ENCODE measurements at regions not wholly inside any gene's neighbourhood (a gene's known extent, or its start where the extent isn't known, plus 50 kb on each side); places are given as distances from the start of the nearest gene placed in this dataset.

DNA sequence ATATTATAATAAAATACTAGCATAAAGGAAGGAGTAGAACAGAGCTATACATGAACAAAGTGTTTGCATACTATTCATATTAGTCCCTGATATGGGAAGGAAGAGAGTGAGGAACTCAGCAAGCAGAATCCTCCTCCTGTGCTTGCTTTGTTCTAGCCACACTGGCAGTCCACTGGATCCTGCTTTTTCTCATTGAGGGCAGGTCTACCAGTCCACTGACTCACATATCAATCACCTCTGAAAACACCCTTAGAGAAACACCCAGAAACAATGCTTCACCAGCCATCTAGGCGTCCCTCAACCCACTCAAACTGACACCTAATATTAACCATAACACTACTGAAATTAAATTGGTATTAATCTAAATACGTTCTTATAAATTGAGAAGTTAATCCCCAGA, 1861.7 kb upstream of the SEL1L start:
- no peak for DNase-seq

GRCh38 chr14:83416476-83416875, 1882.8 kb upstream of the SEL1L start:
- no peak for DNase-seq

DNA sequence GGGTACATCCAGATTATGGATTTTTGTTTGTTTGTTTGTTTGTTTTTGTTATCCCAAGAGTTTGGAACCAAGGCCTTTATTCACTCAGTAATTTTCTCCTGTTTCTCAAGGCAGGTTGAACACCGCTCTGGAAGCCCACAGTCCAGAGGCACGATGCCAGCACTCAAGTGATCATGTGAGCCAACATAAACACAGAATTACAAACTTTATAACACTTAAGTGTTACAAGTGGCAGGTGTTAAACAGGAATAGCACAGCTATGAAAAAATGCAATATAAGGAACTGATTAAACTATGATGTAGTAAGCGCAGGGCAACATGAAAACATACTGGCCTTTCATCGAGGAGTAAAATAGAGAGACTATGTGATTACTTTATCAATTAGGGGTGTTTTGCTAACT, 1885.8 kb upstream of the SEL1L start:
- no peak for DNase-seq

DNA sequence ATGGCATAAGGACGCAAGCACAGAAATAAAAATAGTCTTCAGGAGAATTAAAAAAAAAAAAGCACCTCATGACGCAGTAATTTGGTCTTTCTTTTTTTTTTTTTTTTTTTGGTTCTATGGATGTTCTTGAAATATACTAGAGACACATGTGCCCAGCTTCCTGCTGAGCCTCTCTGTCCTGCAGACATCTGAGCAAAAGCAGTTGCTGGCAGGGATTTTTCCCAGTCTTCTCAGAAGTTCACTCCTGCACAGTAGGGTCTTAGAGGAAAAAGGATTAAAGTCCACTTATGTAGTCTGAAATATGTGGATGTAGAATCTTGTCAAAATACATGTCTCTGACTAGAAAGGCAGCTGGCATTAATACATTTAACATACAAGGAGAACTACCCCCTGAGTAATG, 1888.1 kb upstream of the SEL1L start:
- DNase-seq = no peak

GRCh38 chr14:83425138-83425537, 1891.5 kb upstream of the SEL1L start:
- DNase-seq = no peak

GRCh38 chr14:83425706-83426105, 1892.1 kb upstream of the SEL1L start:
- DNase-seq = no peak

GRCh38 chr14:83433618-83434017, 1900.0 kb upstream of the SEL1L start:
- no peak for DNase-seq

DNA sequence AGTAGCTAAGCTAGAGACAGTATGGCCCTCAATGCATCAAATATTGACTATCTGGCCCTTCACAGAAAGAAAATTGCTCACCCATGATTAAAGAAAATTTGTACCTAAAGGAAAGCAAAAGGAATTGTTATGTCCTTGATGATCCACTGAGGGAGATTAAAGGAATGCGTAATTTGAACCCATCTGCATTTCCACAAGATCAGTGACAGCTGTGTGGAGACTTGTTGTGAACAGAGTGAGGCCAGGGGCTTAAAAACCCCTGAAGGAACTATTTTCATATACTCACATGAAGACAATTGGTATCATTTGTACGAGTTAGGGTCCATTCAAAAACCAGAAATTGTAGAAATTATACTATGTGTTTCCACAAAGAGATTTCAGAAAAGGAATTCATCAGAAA, 1908.1 kb upstream of the SEL1L start:
- DNase-seq = no peak

DNA sequence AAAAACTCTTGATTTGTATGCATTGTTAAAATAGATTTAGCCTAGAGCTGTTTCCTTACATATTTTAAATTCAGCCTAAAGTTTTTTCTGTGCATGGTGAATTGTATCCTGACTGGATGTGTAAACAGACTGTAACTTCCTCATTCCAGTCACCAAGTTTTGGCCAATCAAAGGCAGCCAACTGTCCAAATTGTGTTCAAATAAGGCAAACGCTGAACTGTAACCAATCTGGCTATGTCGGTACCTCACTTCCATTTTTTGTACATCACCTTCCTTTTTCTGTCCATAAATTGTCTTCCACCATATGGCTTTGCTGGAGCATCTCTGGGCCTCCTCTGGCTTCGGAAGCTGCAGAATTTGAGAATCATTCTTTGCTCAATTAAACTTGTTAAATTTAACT, 1921.9 kb upstream of the SEL1L start:
- DNase-seq = no peak

GRCh38 chr14:83461521-83461920, 1927.9 kb upstream of the SEL1L start:
- no peak for DNase-seq

- DNase-seq = no peak
Observed at GRCh38 chr14:83462759-83463158, 1929.1 kb upstream of the SEL1L start.

DNA sequence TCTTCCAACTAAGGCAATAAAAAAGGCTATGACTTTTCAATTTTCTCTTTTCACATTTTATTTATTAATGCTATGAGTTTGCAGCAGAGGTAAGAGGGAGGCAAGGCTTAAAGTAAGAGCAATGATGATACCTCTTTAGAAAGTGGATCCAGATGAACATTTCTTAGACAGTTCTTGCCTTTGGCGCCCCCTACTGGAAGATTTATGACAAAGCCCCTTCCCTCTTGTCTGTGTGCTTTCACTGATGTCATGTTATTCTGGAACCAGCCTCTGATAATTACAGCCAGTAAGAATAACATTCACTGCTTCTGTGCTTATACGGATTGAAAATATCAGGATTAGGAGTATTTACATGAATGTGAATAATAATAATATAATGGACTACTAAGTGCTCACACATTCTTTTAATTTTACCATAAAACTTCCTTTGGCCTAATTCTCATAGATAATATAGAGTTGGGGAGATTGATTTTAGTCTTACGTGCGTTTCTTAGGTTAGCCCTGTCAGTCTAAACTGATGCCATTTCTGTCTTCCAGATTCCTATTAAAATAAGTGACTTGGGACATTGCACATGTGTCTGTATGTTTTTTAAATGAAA, 1929.9 kb upstream of the SEL1L start:
- DNase-seq = no peak

DNA sequence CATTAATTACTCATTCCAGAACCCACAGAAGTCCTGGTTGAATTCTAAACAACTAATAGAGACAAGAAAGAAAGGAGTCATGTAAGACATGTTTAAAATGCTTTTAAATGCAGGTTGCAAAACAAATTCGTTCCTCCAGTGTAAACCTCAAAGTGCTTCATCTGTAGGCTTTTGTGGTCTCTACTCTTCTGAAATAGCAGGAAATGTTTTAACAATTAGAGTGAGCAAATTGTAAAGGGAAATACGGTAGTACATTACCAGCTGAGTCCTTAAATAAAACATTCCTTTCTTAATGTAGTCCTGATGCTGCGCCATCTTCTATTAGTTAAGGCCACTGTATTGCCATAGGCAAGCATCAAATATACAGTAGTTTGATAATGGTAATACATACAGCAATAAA, 1934.2 kb upstream of the SEL1L start:
- no peak for DNase-seq

DNA sequence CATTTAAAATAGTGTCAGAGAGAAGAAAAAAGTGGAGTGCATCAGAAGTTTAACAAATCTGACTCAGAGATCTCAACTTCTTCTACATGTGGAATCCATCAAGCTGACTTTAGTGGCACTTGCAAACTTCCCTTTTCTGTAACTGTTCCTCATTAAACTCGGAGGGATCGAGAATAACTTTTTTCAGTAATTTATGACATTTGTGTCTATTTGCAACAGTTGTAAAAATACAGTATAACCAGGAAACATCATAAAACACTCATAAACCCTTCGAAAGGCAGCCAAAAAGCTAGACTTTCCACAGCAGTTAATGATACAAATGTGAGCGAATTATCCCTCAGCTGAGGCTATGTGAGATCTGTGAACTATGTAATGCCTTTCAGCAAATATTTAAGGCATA, 1936.8 kb upstream of the SEL1L start:
- no peak for DNase-seq

GRCh38 chr14:83470959-83471695, 1937.5 kb upstream of the SEL1L start:
- no peak for DNase-seq

DNA sequence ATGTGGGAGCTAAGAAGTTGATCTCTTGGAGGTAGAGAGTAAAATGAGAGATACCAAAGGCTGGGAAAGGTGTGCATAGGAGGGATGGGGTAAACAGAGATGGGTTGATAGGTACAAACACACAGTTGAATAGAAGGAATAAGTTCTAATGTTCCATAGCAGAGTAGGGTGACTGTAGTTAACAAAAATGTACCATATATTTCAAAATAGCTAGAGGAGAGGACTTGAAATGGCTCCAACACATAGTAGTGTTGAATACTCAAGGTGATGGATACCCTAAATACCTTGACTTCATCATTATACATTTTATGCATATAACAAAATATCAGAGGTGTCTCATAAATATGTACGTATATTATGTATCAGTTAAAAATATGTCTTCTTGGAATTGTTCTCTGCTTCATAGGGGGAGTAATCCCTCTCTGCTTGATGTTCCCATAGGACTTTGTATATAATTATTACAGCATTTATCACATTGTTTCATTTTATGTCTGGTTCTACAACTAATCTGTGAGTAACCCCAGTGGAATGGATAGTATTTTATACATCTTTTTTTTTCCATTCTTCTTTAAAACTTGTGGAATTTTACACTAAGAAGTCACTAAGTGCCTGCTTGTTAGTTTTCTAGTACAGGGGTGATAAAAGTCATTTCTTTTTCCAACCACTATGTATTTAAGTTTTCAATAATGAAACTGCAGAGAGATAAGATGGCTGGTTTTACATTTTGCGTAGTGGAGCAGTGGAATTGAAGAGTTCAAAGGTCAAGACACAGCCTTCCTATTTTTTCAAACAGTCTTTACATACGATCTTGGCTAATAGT, 1940.0 kb upstream of the SEL1L start:
- DNase-seq = no peak

GRCh38 chr14:83478741-83479140, 1945.1 kb upstream of the SEL1L start:
- DNase-seq = no peak

DNA sequence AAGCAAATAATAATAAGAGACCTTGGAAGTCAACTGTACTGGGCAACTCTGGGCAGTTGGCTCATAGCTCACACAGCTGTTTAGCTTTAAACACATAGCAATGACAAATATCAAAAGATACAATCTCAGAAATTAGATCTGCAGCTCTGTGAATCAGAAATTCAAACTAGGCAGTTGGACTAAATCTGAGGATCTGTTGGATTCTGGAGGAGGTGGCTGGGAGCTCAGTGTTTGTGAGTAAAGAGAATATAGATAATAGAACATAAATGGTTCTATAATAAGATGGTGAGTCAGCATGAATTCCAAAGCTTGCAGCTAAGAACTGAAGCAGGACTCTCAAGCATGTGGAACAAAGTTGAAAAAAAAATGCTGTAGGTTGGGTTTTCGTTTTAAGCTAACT, 1949.4 kb upstream of the SEL1L start:
- DNase-seq = no peak

GRCh38 chr14:83485591-83485990, 1951.9 kb upstream of the SEL1L start:
- no peak for DNase-seq

DNA sequence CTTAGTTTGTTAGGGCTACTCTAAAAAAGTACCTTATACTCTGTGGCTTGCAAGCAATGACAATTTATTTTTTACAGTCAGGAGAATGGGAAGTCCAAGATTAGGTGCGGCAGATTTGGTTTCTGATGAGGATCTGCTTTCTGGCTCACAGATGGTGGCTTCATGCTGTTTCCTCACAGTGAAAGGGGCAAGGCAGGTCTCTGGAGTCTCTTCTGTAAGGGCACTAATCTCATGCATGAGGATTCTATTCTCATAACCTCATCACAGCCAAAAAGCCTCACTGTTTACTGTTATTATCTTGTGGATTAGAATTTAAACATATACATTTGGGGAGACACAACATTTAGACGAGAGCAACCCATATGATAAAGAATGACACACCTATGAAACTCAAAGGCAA, 1957.4 kb upstream of the SEL1L start:
- DNase-seq = no peak

DNA sequence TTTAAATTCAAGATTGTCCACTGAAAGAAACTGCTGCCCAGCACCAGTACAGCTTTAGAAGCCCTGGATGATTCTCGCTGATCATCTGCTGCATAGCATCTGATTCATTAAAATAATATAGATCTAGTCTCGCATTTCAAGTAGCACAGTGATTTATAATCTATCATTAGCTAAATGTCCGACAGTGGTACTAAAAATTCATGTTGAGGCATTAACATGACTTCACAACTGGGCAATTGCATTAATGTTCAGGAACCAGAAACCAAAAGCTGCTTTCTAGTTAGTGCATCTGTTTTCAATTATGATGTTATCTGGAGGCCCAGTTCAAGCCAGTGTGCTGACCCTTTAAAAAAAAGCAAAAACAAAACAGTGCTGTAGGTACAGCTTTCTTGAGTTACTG, 1987.2 kb upstream of the SEL1L start:
- DNase-seq = no peak

DNA sequence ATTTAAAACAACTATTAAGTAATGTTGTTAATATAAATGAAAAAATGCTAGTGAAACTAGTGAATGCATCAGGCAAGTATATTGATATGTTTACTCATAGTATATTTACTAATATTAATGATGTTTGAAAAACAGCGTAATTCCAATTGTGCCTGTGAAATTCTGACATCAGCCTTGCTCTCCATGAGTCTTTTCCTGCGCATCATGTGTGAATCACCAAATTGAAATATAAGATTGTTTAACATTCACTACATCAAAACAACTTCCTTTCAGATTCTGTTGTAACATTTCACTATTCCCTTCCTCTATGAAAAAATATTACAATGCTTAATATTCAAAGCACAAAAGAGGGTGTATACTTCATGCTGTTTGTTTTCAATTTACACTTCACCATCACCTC, 1995.9 kb upstream of the SEL1L start:
- no peak for DNase-seq

DNA sequence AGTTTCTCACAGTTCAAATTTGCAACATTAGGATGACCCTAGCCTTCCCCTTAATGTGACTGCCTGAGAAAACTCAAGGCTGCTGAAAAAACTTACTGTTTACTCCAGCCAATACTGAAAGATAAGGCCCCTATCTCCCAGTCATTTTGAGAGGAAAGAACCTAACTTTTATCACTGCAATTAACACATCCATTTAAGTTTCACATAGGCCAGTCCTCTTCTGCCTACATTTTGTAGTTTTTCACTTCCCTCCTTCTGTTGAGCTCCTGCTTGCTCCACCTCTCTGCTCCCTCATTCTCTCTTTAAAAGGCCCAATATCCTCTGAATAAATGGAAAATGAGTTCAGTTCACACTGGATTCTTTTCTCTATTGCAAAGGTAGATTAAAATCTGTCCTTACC, 1996.2 kb upstream of the FLRT2 start:
- DNase-seq = no peak

- no peak for DNase-seq
Observed at GRCh38 chr14:83534995-83535394, 1994.9 kb upstream of the FLRT2 start.
